Fibroblast of villous mesenchyme (primary cell): ENCODE measurements at regions not wholly inside any gene's neighbourhood (a gene's known extent, or its start where the extent isn't known, plus 50 kb on each side); places are given as distances from the start of the nearest gene placed in this dataset.

Source experiments
- DNase-seq: peaks from one replicate; pipeline ENCODE4 v3.0.0-alpha.2; 2010; ENCODE audit warnings: low read depth
- H3K4me3 ChIP-seq: 2 replicates; pipeline ENCODE4 v1.5.1; 2011; ENCODE audit warnings: low read depth, mild to moderate bottlenecking, low read length
- CTCF ChIP-seq: IDR thresholded peaks from 2 replicates; pipeline ENCODE4 v1.5.1; 2012; ENCODE audit warnings: low read depth, mild to moderate bottlenecking, low read length; ENCODE audit not compliant: insufficient read depth

GRCh38 chr16:7765079-7765550 is 432.5 kb downstream of the RBFOX1 start:
- TF ChIP-seq CTCF: no peak
- no peak for DNase-seq
- H3K4me3 ChIP-seq: no peak overlapping the region

GRCh38 chr16:7763111-7763510 is 430.5 kb downstream of the RBFOX1 start:
- TF ChIP-seq CTCF: no peak
- no peak overlapping the region for H3K4me3 ChIP-seq
- DNase-seq: no peak
